Heart left ventricle (tissue), 16 donors: ENCODE measurements at regions not wholly inside any gene's neighbourhood (a gene's known extent, or its start where the extent isn't known, plus 50 kb on each side); places are given as distances from the start of the nearest gene placed in this dataset.

Experiments
- ATAC-seq, 4 donors: fragments of 200-7000 bp; cut with Tn5 transposase; one replicate each; pipeline ENCODE4 v1.9.1; 2020 to 2022; ENCODE audit warnings: moderate library complexity in 4 of 4, mild to moderate bottlenecking in 3 of 4, moderate number of reproducible peaks in 1 of 4
- DNase-seq, 5 donors: peaks; one replicate each; pipeline ENCODE4 v3.0.0-alpha.2; 2020
- H3K27ac ChIP-seq, 12 donors: fragments of 200-600 bp; sonication (generic) in 4 of 12; one replicate each; pipeline versions ENCODE4 v1.5.0 to v1.8.0; 2016 to 2022; ENCODE audit warnings: mild to moderate bottlenecking in 2 of 12
- H3K27me3 ChIP-seq, 9 donors: fragments of 200-600 bp; sonication (generic) in 2 of 9; one replicate each; pipeline versions ENCODE4 v1.5.1 to v1.8.0; 2016 to 2022; ENCODE audit warnings: mild to moderate bottlenecking in 3 of 9
- H3K36me3 ChIP-seq, 9 donors: fragments of 200-600 bp; sonication (generic) in 2 of 9; one replicate each; pipeline versions ENCODE4 v1.5.0 to v1.8.0; 2018 to 2022; ENCODE audit warnings: mild to moderate bottlenecking in 2 of 9
- H3K4me1 ChIP-seq, 12 donors: fragments of 200-600 bp; sonication (generic) in 4 of 12; one replicate each; pipeline versions ENCODE4 v1.5.0 to v1.8.0; 2016 to 2022; ENCODE audit warnings: mild to moderate bottlenecking in 3 of 12
- H3K4me3 ChIP-seq, 12 donors: fragments of 200-600 bp; sonication (generic) in 4 of 12; one replicate each; pipeline versions ENCODE4 v1.5.0 to v1.8.0; 2017 to 2022; ENCODE audit warnings: mild to moderate bottlenecking in 9 of 12, moderate library complexity in 4 of 12
- H3K9me3 ChIP-seq, 12 donors: fragments of 200-600 bp; sonication (generic) in 4 of 12; one replicate each; pipeline versions ENCODE4 v1.5.0 to v1.8.0; 2016 to 2022; ENCODE audit warnings: mild to moderate bottlenecking in 1 of 12
- POLR2A ChIP-seq, 2 donors: fragments of 450-650 bp; IDR thresholded peaks; one replicate each; pipeline ENCODE4 v1.6.1; 2017; ENCODE audit warnings: antibody characterized with exemption in 2 of 2, mild to moderate bottlenecking in 2 of 2, moderate library complexity in 2 of 2
- WGBS, 4 donors: extraction: QIAGEN DNeasy Blood & Tissue Kit in 2 of 4; methylation state at CpG; one replicate each; pipeline versions ENCODE4 v1.1.5 to v1.1.7; 2013 to 2018; 5-methylcytosine and 5-hydroxymethylcytosine counted together
- intact Hi-C, 10 donors: fragments of 100-400 bp; cut with DNase I; formaldehyde crosslinking; loops; one replicate each; pipeline versions ENCODE4 v1.11.1 to v1.14.2; 2022
- TF ChIP-seq, protein P1 (sequence below), 12 donors: fragments of 200-600 bp; sonication (generic) in 4 of 12; IDR thresholded peaks; one replicate each; pipeline versions ENCODE4 v1.5.0 to v1.8.0; 2018 to 2022; ENCODE audit warnings: antibody characterized with exemption in 12 of 12, mild to moderate bottlenecking in 5 of 12
- donor health status: ischemic (EF 13 %, LVEDD 7.1; RV severe dilation, severe dysfunction).
- donor health status: healthy with polysubstance abuse.
- donor health status: DM: no; HTN: yes; CAD: no.
- donor health status: DM: no; HTN: no; CAD: no.
- donor health status: ischemic (EF 25% LVEDD 6.9; RV normal size, moderate dysfunction).
- donor health status: ischemic (EF 25% LVEDD 5.7; RV mildly dilated, moderate dysfunction).
- donor health status: healthy.
- donor health status: DM: yes; HTN: yes; CAD: no.
- donor health status: ischemic (EF 35%, LVEDD 5.7; RV mildly dilated, moderate dysfunction).
- donor health status: nonischemic (EF 11% LVEDD 7.7; RV severe dilation, severe dysfunction).
- donor health status: DM: yes; HTN: yes; CAD: no.
- donor health status: PGD.
- donor health status: ischemic (EF 29% LVEDD 5.4; RV normal size, mild dysfunction).
- donor health status: nonischemic (EF 23%, LVEDD 6.1; RV moderate dilation, normal function).

DNA sequence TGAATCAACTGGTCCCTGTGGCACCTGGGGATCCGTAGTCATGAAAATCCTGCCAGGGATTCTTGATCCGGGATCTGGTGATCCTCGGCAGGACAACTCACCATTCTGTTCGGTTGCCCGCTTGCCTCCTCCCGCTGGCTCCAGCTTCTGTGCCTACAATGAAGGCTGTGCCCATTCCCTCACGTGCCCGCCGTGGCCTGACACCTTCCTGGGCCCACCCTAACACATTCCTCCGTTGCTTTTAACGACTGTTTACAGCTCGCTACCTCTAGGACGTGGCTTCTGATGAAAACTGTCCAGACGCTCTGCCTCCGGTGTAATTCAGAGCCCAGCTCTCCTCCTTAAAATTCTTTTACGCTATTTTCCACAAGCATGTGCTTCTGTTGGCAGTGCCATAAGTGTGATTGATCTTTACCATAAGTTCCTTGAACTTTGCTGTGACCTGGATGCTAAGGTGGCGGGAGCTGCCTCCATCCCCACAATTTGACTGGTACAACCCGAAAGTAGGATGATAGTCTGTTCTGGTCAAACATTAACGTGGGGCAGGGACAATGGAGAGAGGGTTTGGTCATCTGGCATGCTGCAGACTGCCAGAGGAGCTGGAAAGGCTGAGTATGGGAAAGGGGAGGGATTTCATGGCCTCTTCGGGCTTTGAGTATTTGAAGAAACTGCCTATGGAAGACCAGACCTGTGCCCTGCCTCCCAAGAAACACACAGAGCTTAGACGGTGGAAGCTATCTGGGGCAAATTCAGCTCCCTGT, 206.8 kb upstream of the TNP1 start:
- peaks cover 0 to 19% (median 8%) of the 10 kb centered on the region in 12 donors for H3K4me1 ChIP-seq
- peaks cover 0 to 4% (median 0%) of the 10 kb centered on the region in 12 donors for H3K9me3 ChIP-seq
- 71 to 84% (median 80%) methylated on average over 21 of the region's 21 CpGs for WGBS, 4 donors
- no peaks in the 10 kb centered on the region for H3K27me3 ChIP-seq
- intact Hi-C loops: loop anchor here in 3 of 10 donors (10.0 kb wide), 2 partner anchors 212 to 372 kb away; partner anchors contain the start of gene IGFBP5 (in 2 of the 3)
- H3K4me3 ChIP-seq: no peak overlapping the region
- peak overlapping the region in 1 of 12 donors; percentile 64 for H3K27ac ChIP-seq
- TF ChIP-seq, protein P1, sequence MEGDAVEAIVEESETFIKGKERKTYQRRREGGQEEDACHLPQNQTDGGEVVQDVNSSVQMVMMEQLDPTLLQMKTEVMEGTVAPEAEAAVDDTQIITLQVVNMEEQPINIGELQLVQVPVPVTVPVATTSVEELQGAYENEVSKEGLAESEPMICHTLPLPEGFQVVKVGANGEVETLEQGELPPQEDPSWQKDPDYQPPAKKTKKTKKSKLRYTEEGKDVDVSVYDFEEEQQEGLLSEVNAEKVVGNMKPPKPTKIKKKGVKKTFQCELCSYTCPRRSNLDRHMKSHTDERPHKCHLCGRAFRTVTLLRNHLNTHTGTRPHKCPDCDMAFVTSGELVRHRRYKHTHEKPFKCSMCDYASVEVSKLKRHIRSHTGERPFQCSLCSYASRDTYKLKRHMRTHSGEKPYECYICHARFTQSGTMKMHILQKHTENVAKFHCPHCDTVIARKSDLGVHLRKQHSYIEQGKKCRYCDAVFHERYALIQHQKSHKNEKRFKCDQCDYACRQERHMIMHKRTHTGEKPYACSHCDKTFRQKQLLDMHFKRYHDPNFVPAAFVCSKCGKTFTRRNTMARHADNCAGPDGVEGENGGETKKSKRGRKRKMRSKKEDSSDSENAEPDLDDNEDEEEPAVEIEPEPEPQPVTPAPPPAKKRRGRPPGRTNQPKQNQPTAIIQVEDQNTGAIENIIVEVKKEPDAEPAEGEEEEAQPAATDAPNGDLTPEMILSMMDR (IDR thresholded peaks at IDR 0.05): no peak
- TF ChIP-seq POLR2A (IDR thresholded peaks at IDR 0.05): no peak
- H3K36me3 ChIP-seq: no peaks in the 10 kb centered on the region
- ATAC-seq: no peak
- DNase-seq: no peak

DNA sequence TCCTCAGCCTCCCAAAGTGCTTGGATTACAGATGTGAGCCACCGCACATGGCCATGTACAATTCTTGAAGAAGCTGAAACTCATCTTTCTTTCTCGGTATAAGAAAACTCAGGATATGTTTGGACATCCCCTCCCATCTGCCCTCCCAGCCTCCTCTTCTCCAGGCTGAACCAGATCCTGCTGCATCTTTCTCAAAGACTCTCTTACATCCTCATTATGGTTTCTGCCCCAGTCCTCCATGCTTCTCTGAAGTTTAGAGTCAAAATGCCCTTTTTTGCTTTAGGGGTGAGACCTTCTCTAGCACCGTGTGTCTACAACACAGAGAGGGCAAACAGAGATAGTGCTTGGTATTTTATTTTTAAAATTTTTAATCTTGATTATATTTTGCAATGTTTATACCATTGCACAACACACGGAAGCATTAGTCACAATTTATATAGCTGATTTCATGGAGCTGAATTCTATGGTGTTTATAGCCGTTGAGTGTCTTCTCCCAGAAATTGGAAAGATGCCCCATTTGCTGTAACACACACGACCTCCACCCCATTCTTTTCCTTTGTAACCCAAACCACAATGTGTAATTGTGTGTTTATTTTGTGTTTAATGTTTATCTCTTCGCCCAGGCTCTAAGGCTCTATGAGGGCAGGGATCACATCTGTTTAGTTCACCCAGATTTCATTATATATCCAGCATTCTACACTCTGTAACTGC, 206.0 kb upstream of the TNP1 start:
- TF ChIP-seq, protein P1 (IDR thresholded peaks at IDR 0.05): no peak
- no peak for TF ChIP-seq POLR2A (IDR thresholded peaks at IDR 0.05)
- Histone ChIP-seq H3K27me3 (no peaks in the 10 kb centered on the region), H3K27ac (peak overlapping the region in 2 of 12 donors; percentile 64 to 69), H3K9me3 (peaks cover 0 to 4% (median 0%) of the 10 kb centered on the region in 12 donors), H3K36me3 (no peaks in the 10 kb centered on the region), H3K4me3 (no peak overlapping the region), H3K4me1 (peaks cover 0 to 19% (median 8%) of the 10 kb centered on the region in 12 donors)
- no peak for DNase-seq
- intact Hi-C loops: loop anchor here in 3 of 10 donors (10.0 kb wide), 2 partner anchors 211 to 371 kb away; partner anchors contain the start of gene IGFBP5 (in 2 of the 3)
- WGBS, 4 donors: 93 to 95% (median 94%) methylated on average over 7 of the region's 7 CpGs
- ATAC-seq: no peak

DNA sequence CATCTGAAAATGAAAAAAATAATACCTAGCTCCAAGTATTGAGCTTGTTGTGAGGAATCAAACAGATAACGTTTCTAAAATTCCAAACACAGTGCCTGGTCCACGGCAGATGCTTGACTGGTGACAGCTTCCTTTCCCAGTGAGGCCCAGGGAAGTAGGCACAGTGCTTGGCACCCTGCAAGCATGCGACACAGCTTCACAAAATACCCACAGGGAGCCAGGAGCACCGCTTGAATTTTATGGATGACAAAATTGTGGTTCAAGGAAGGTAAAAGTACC, 205.1 kb upstream of the TNP1 start:
- Histone ChIP-seq H3K4me1 (peaks cover 0 to 19% (median 8%) of the 10 kb centered on the region in 12 donors), H3K27ac (peak overlapping the region in 9 of 12 donors; percentile 18 to 69 (median 47)), H3K27me3 (no peaks in the 10 kb centered on the region), H3K9me3 (peaks cover 0 to 4% (median 0%) of the 10 kb centered on the region in 12 donors), H3K36me3 (no peaks in the 10 kb centered on the region), H3K4me3 (peak overlapping the region in 4 of 12 donors; percentile 10 to 38 (median 16))
- intact Hi-C loops: loop anchor here in 3 of 10 donors (10.0 kb wide), 2 partner anchors 210 to 370 kb away; partner anchors contain the start of gene IGFBP5 (in 2 of the 3)
- no peak for TF ChIP-seq POLR2A (IDR thresholded peaks at IDR 0.05)
- TF ChIP-seq, protein P1 (IDR thresholded peaks at IDR 0.05): no peak
- 58 to 67% (median 61%) methylated on average over 4 of the region's 4 CpGs for WGBS, 4 donors
- ATAC-seq: no peak
- DNase-seq: no peak
